Transverse colon (tissue), 4 donors: ENCODE measurements at regions not wholly inside any gene's neighbourhood (a gene's known extent, or its start where the extent isn't known, plus 50 kb on each side); places are given as distances from the start of the nearest gene placed in this dataset.

Experiments
- DNase-seq: peaks from one replicate; pipeline ENCODE4 v3.0.0-alpha.2; 2019
- H3K27ac ChIP-seq, 4 donors: fragments of 200-600 bp; sonication (generic); 2 replicates each; pipeline ENCODE4 v1.5.1; 2016 to 2018; ENCODE audit warnings: inconsistent platforms in 4 of 4
- H3K27me3 ChIP-seq: fragments of 200-600 bp; sonication (generic); 2 replicates; pipeline ENCODE4 v1.5.1; 2017; ENCODE audit warnings: inconsistent platforms
- H3K36me3 ChIP-seq, 4 donors: fragments of 200-600 bp; sonication (generic); 2 replicates each; pipeline ENCODE4 v1.5.1; 2017 to 2019; ENCODE audit warnings: inconsistent platforms in 4 of 4
- H3K4me1 ChIP-seq, 4 donors: fragments of 200-600 bp; sonication (generic); 2 replicates each; pipeline ENCODE4 v1.5.1; 2017 to 2020; ENCODE audit warnings: inconsistent platforms in 4 of 4
- H3K4me3 ChIP-seq, 4 donors: fragments of 200-600 bp; sonication (generic); 1 replicate in 1 of 4; 2 replicates in 3 of 4; pipeline versions ENCODE4 v1.5.1 to v1.6.1; 2017 to 2019; ENCODE audit warnings: inconsistent platforms in 4 of 4
- H3K9me3 ChIP-seq, 2 donors: fragments of 200-600 bp; sonication (generic); 2 replicates each; pipeline ENCODE4 v1.5.1; 2017 to 2019; ENCODE audit warnings: inconsistent platforms in 2 of 2
- EP300 ChIP-seq: sonication (generic); formaldehyde crosslinking; IDR thresholded peaks from one replicate; pipeline ENCODE4 v1.6.1; 2017; ENCODE audit warnings: antibody characterized with exemption, low read depth
- POLR2A ChIP-seq: fragments of 450-650 bp; IDR thresholded peaks from one replicate; pipeline ENCODE4 v1.6.1; 2016; ENCODE audit warnings: antibody characterized with exemption, mild to moderate bottlenecking, moderate library complexity
- POLR2AphosphoS5 ChIP-seq, 3 donors: sonication (generic); formaldehyde crosslinking; IDR thresholded peaks; one replicate each; pipeline ENCODE4 v1.6.1; 2016; ENCODE audit warnings: antibody characterized with exemption in 3 of 3
- WGBS, 2 donors: methylation state at CpG; one replicate each; pipeline ENCODE4 v1.1.5; 2018; ENCODE audit warnings: low coverage in 1 of 2; 5-methylcytosine and 5-hydroxymethylcytosine counted together
- in situ Hi-C, 4 donors: fragments of 200-750 bp; cut with MboI; loops; one replicate each; pipeline versions ENCODE4 v1.15.0 to v1.15.1; 2017; ENCODE audit warnings: low sequenced_read_pairs in 3 of 4, low pct_ligation_motif_present in 1 of 4, low pct_unique_long_range_greater_than_20kb in 1 of 4
- intact Hi-C: fragments of 100-400 bp; cut with DNase I; formaldehyde crosslinking; loops from one replicate; pipeline ENCODE4 v1.15.1; 2023; ENCODE audit warnings: low total_unique reads
- TF ChIP-seq, protein P1 (sequence below), 5 experiments: fragments of 200-600 bp in 3 of 5; fragments of 450-650 bp in 2 of 5; sonication (generic) in 3 of 5; IDR thresholded peaks; 1 replicate in 2 of 5; 2 replicates in 3 of 5; pipeline ENCODE4 v1.5.1; 2016 to 2017; ENCODE audit warnings: antibody characterized with exemption in 5 of 5, inconsistent platforms in 3 of 5, mild to moderate bottlenecking in 2 of 5, moderate library complexity in 1 of 5

DNA sequence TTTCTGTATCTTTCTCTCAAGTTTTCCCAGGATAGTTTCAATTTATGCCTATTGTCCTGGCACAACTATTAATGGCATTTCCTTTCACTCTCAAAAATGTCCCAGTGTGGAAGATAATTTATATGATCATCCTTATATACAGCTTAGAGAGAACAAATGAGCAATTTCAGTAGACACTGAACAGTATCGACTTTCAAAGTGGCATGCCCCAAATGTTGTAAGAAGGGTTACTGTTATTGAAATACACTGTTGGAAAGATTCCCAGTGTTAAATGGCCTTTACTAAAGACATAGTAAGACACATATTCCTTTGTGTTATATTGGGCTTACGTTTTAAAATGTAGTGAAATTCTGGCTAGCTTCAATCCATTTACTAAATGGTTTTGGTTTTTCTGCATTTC lies 202.3 kb upstream of the CDKN3 start:
- Histone ChIP-seq H3K27me3 (no peaks in the 10 kb centered on the region), H3K36me3 (no peaks in the 10 kb centered on the region), H3K27ac (no peak overlapping the region), H3K4me3 (no peak overlapping the region), H3K9me3 (no peaks in the 10 kb centered on the region), H3K4me1 (peaks cover 0 to 3% (median 0%) of the 10 kb centered on the region in 4 donors)
- TF ChIP-seq POLR2A (no peak), EP300 (no peak), POLR2AphosphoS5 (IDR thresholded peaks at IDR 0.05) (no peak)
- TF ChIP-seq, protein P1, sequence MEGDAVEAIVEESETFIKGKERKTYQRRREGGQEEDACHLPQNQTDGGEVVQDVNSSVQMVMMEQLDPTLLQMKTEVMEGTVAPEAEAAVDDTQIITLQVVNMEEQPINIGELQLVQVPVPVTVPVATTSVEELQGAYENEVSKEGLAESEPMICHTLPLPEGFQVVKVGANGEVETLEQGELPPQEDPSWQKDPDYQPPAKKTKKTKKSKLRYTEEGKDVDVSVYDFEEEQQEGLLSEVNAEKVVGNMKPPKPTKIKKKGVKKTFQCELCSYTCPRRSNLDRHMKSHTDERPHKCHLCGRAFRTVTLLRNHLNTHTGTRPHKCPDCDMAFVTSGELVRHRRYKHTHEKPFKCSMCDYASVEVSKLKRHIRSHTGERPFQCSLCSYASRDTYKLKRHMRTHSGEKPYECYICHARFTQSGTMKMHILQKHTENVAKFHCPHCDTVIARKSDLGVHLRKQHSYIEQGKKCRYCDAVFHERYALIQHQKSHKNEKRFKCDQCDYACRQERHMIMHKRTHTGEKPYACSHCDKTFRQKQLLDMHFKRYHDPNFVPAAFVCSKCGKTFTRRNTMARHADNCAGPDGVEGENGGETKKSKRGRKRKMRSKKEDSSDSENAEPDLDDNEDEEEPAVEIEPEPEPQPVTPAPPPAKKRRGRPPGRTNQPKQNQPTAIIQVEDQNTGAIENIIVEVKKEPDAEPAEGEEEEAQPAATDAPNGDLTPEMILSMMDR (IDR thresholded peaks at IDR 0.05), result no peak
- in situ Hi-C loops (loop anchor here in 3 of 4 donors (25.0 kb wide), 1 partner anchor 657 kb away; no protein-coding TSS in a partner anchor), intact Hi-C loops (no loop called here)
- 60 to 79% methylated on average over 2 of the region's 2 CpGs for WGBS, 2 donors
- DNase-seq, result no peak

DNA sequence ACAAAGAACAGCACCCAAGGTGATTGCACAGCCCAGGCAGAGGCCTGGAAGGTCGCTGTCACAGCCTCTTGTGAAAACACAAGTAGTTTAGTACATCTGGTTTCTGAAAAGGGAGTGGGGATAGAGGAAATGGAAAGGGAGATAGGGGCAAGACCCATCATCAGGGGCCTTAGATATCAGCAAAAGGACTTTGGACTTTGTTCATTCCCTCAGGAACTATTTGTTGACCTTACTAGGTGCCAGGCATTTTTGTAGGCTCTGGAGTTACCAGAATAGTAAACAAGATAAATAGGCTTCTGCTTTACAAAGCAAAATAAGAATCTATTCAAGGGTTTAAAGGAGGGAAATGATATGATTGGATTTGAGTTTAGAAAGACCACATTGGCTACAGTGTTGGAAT lies 199.4 kb upstream of the CDKN3 start:
- Histone ChIP-seq H3K4me3 (no peak overlapping the region), H3K9me3 (no peaks in the 10 kb centered on the region), H3K27me3 (no peaks in the 10 kb centered on the region), H3K36me3 (no peaks in the 10 kb centered on the region), H3K4me1 (no peaks in the 10 kb centered on the region), H3K27ac (no peak overlapping the region)
- DNase-seq, result no peak
- in situ Hi-C loops, result loop anchor here in 3 of 4 donors (25.0 kb wide), 1 partner anchor 660 kb away; no protein-coding TSS in a partner anchor
- no peak for TF ChIP-seq POLR2A
- TF ChIP-seq, protein P1 (IDR thresholded peaks at IDR 0.05), result no peak
- no peak for TF ChIP-seq POLR2AphosphoS5 (IDR thresholded peaks at IDR 0.05)
- TF ChIP-seq EP300, result no peak
- intact Hi-C loops, result no loop called here
- 65 to 83% methylated on average over 1 of the region's 1 CpG for WGBS, 2 donors

GRCh38 chr14:54200726-54201125 lies 196.1 kb upstream of the CDKN3 start:
- Histone ChIP-seq H3K9me3 (no peaks in the 10 kb centered on the region), H3K27me3 (no peaks in the 10 kb centered on the region), H3K27ac (no peak overlapping the region), H3K4me3 (no peak overlapping the region), H3K36me3 (no peaks in the 10 kb centered on the region), H3K4me1 (no peaks in the 10 kb centered on the region)
- TF ChIP-seq, protein P1 (IDR thresholded peaks at IDR 0.05), result no peak
- TF ChIP-seq POLR2A, result no peak
- no peak for TF ChIP-seq EP300
- no peak for TF ChIP-seq POLR2AphosphoS5 (IDR thresholded peaks at IDR 0.05)
- intact Hi-C loops, result no loop called here
- WGBS, 2 donors, result 82% methylated on average over 2 of the region's 2 CpGs
- in situ Hi-C loops, result no loop called here
- DNase-seq, result no peak

- TF ChIP-seq EP300 (no peak), POLR2A (no peak), POLR2AphosphoS5 (IDR thresholded peaks at IDR 0.05) (no peak)
- TF ChIP-seq, protein P1 (IDR thresholded peaks at IDR 0.05), result no peak
- H3K27me3 ChIP-seq, result no peaks in the 10 kb centered on the region
- H3K4me3 ChIP-seq, result no peak overlapping the region
- no peak overlapping the region for H3K27ac ChIP-seq
- 90 to 91% methylated on average over 5 to 6 of the region's 6 CpGs for WGBS, 2 donors
- in situ Hi-C loops, result no loop called here
- H3K36me3 ChIP-seq, result no peaks in the 10 kb centered on the region
- DNase-seq, result no peak
- H3K9me3 ChIP-seq, result no peaks in the 10 kb centered on the region
- intact Hi-C loops, result no loop called here
- H3K4me1 ChIP-seq, result no peaks in the 10 kb centered on the region
Observed at GRCh38 chr14:54202288-54202687, 194.5 kb upstream of the CDKN3 start.
